Psoas muscle (tissue), 7 donors: ENCODE measurements at regions not wholly inside any gene's neighbourhood (a gene's known extent, or its start where the extent isn't known, plus 50 kb on each side); places are given as distances from the start of the nearest gene placed in this dataset.
"Not testable (repeated sequence)": the region's sequence is repeated elsewhere in the genome, so short reads cannot be mapped to it uniquely, and the experiment has no call there.

ENCODE experiments used
- ATAC-seq, 4 donors: fragments of 200-7000 bp; cut with Tn5 transposase; one replicate each; pipeline ENCODE4 v1.9.1; 2020; ENCODE audit warnings: moderate library complexity in 3 of 4, mild to moderate bottlenecking in 2 of 4
- DNase-seq, 2 donors: peaks; one replicate each; pipeline ENCODE4 v3.0.0-alpha.2; 2020
- H3K27ac ChIP-seq: fragments of 200-600 bp; one replicate; pipeline ENCODE4 v1.8.0; 2022
- H3K27me3 ChIP-seq, 3 donors: fragments of 200-600 bp in 1 of 3; one replicate each; pipeline versions ENCODE4 v1.6.1 to v1.8.0; 2013 to 2022; ENCODE audit warnings: low read length in 2 of 3, mild to moderate bottlenecking in 2 of 3, moderate library complexity in 1 of 3; ENCODE audit not compliant: insufficient read depth in 3 of 3
- H3K36me3 ChIP-seq, 2 donors: fragments of 200-600 bp in 1 of 2; one replicate each; pipeline versions ENCODE4 v1.6.1 to v1.8.0; 2013 to 2022; ENCODE audit warnings: low read depth in 1 of 2, mild to moderate bottlenecking in 1 of 2, moderate library complexity in 1 of 2; ENCODE audit not compliant: insufficient read depth in 1 of 2
- H3K4me1 ChIP-seq: fragments of 200-600 bp; one replicate; pipeline ENCODE4 v1.8.0; 2022
- H3K4me3 ChIP-seq: fragments of 200-600 bp; one replicate; pipeline ENCODE4 v1.8.0; 2022; ENCODE audit warnings: mild to moderate bottlenecking
- H3K9me3 ChIP-seq: fragments of 200-600 bp; one replicate; pipeline ENCODE4 v1.8.0; 2022
- CTCF ChIP-seq: fragments of 200-600 bp; IDR thresholded peaks from one replicate; pipeline ENCODE4 v1.8.0; 2022; ENCODE audit warnings: antibody characterized with exemption
- WGBS, 3 donors: extraction: QIAGEN DNeasy Blood & Tissue Kit; methylation state at CpG; one replicate each; pipeline versions ENCODE4 v1.1.6 to v1.1.7; 2013; 5-methylcytosine and 5-hydroxymethylcytosine counted together
- intact Hi-C, 2 donors: fragments of 100-400 bp; cut with DNase I; formaldehyde crosslinking; loops; one replicate each; pipeline versions ENCODE4 v1.11.0 to v1.14.2; 2022
- donor health status: healthy with polysubstance abuse.
- donor health status: DM: no; HTN: no; CAD: no; lungs with moderate emphysema.
- donor health status: Bipolar disorder and iron deficiency.
- donor health status: healthy.
- donor health status: DM: yes; HTN: yes; CAD: no.
- donor health status: DM: no; HTN: no; CAD: no.
- donor health status: DM: yes; HTN: yes; CAD: no.

- Histone ChIP-seq H3K4me3 (no peak overlapping the region), H3K27me3 (peaks cover 0 to 2% (median 0%) of the 10 kb centered on the region in 3 donors), H3K4me1 (no peaks in the 10 kb centered on the region), H3K36me3 (no peaks in the 10 kb centered on the region), H3K9me3 (no peaks in the 10 kb centered on the region), H3K27ac (no peak overlapping the region)
- TF ChIP-seq CTCF = no peak
- DNase-seq (no peak), ATAC-seq (no peak)
- intact Hi-C loops = no loop called here
- WGBS, 3 donors = 67 to 72% (median 71%) methylated on average over 4 of the region's 4 CpGs
Observed at GRCh38 chr16:6726621-6727020, 606.0 kb upstream of the RBFOX1 start.

DNA sequence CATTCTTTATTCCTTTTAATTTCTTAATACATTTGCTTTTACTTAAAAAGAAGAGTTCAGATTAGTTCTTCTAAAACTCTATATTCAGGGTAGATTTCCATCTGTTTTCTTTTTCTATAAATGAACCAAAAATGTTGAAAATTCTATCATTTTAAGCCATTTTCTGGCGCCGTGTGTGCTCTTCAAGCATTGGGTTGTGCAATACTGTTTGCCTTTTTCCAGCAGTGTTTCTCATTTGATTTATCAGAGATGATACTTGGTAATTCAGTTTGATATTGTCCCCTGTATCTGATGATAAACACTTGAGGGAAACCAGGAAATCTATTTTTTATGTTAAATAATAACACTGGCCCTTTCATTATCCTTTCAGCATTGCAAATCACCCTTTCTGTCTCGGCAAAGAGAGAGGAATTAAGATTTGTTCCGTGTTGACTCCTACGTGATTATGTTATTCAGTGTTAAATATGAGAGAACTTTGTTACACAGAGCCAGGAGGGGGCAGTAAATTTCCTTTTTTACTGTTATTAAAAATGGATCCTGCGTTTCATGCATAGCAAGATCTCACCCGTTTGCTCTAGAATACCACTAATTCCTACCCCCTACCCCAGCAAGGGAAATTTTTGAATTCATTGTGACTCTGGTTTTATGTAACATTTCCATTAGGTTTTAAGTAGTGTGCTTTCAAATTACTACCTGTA is 606.9 kb upstream of the RBFOX1 start:
- 35 to 40% (median 39%) methylated on average over 7 of the region's 7 CpGs for WGBS, 3 donors
- Histone ChIP-seq H3K4me1 (no peaks in the 10 kb centered on the region), H3K9me3 (no peaks in the 10 kb centered on the region), H3K36me3 (no peaks in the 10 kb centered on the region), H3K27me3 (peaks cover 0 to 2% (median 0%) of the 10 kb centered on the region in 3 donors), H3K4me3 (no peak overlapping the region), H3K27ac (no peak overlapping the region)
- intact Hi-C loops = no loop called here
- no peak for ATAC-seq
- TF ChIP-seq CTCF = no peak
- DNase-seq = no peak

DNA sequence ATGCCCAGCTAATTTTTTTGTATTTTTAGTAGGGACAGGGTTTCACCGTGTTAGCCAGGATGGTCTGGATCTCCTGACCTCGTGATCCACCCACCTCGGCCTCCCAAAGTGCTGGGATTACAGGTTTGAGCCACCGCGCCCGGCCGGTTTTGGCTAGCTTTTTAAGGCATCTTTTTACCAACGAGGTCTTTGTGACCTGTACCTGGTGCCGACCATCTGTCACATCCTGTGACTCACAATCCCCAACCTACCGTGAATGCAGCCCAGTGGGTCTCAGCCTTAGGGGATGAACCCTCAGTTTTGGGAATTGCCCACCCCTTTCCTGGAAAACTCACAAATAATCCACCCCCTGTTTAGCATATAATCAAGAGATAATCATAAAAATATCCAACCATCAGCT is 607.4 kb upstream of the RBFOX1 start:
- 80 to 87% (median 81%) methylated on average over 7 to 10 of the region's 10 CpGs for WGBS, 3 donors
- H3K9me3 ChIP-seq, ATAC-seq, H3K4me3 ChIP-seq, intact Hi-C loops, H3K27me3 ChIP-seq, H3K4me1 ChIP-seq, H3K27ac ChIP-seq, DNase-seq, H3K36me3 ChIP-seq: not testable (repeated sequence)

- TF ChIP-seq CTCF = no peak
Observed at GRCh38 chr16:6722786-6723185, 609.9 kb upstream of the RBFOX1 start.

GRCh38 chr16:6714510-6714909 is 618.1 kb upstream of the RBFOX1 start:
- 49 to 50% (median 49%) methylated on average over 3 of the region's 3 CpGs for WGBS, 3 donors
- Histone ChIP-seq H3K36me3 (no peaks in the 10 kb centered on the region), H3K4me1 (no peaks in the 10 kb centered on the region), H3K9me3 (peaks cover 3% of the 10 kb centered on the region), H3K27me3 (no peaks in the 10 kb centered on the region), H3K4me3 (no peak overlapping the region), H3K27ac (no peak overlapping the region)
- intact Hi-C loops = no loop called here
- DNase-seq = no peak
- no peak for ATAC-seq
- TF ChIP-seq CTCF = no peak

More at GRCh38 chr16:6722786-6723185, 609.9 kb upstream of the RBFOX1 start:
- ATAC-seq (no peak), DNase-seq (no peak)
- no peak overlapping the region for H3K27ac ChIP-seq
- H3K4me3 ChIP-seq = no peak overlapping the region
- intact Hi-C loops = no loop called here
- no peaks in the 10 kb centered on the region for H3K9me3 ChIP-seq
- H3K27me3 ChIP-seq = peaks cover 0 to 2% (median 0%) of the 10 kb centered on the region in 3 donors
- no peaks in the 10 kb centered on the region for H3K36me3 ChIP-seq
- no peaks in the 10 kb centered on the region for H3K4me1 ChIP-seq
- 53 to 54% (median 54%) methylated on average over 3 of the region's 3 CpGs for WGBS, 3 donors
